Putamen (tissue), 1 donor: ENCODE measurements at regions not wholly inside any gene's neighbourhood (a gene's known extent, or its start where the extent isn't known, plus 50 kb on each side); places are given as distances from the start of the nearest gene placed in this dataset.
A peak's percentile ranks its signal among the peaks of the same experiment; 100 is the strongest.

Experiments
- DNase-seq: peaks from one replicate; pipeline ENCODE4 v3.0.0-alpha.2; 2016; ENCODE audit warnings: low spot score

GRCh38 chrX:21056622-21057021 lies 317.6 kb upstream of the CNKSR2 start:
- DNase-seq: no peak

- no peak for DNase-seq
Measured at GRCh38 chrX:21047034-21047455, 327.2 kb upstream of the CNKSR2 start.

- DNase-seq: no peak
Measured at GRCh38 chrX:21014326-21014725, 359.9 kb upstream of the CNKSR2 start.

- DNase-seq: no peak
Measured at GRCh38 chrX:21004835-21005234, 369.4 kb upstream of the CNKSR2 start.

GRCh38 chrX:20995829-20996228 lies 378.4 kb upstream of the CNKSR2 start:
- no peak for DNase-seq

- DNase-seq: no peak
Measured at GRCh38 chrX:20989361-20989760, 384.9 kb upstream of the CNKSR2 start.

GRCh38 chrX:20988804-20989203 lies 385.4 kb upstream of the CNKSR2 start:
- no peak for DNase-seq

GRCh38 chrX:20988118-20988517 lies 386.1 kb upstream of the CNKSR2 start:
- no peak for DNase-seq

GRCh38 chrX:20980426-20980825 lies 393.8 kb upstream of the CNKSR2 start:
- DNase-seq: no peak

- no peak for DNase-seq
Measured at GRCh38 chrX:20974326-20974725, 399.9 kb upstream of the CNKSR2 start.

GRCh38 chrX:20973038-20973437 lies 401.2 kb upstream of the CNKSR2 start:
- DNase-seq: no peak

GRCh38 chrX:20971250-20971649 lies 403.0 kb upstream of the CNKSR2 start:
- no peak for DNase-seq

GRCh38 chrX:20969565-20969964 lies 404.7 kb upstream of the CNKSR2 start:
- DNase-seq: no peak

- no peak for DNase-seq
Measured at GRCh38 chrX:20968996-20969395, 405.2 kb upstream of the CNKSR2 start.

- no peak for DNase-seq
Measured at GRCh38 chrX:20967725-20968124, 406.5 kb upstream of the CNKSR2 start.

GRCh38 chrX:20965270-20966044 lies 408.8 kb upstream of the CNKSR2 start:
- DNase-seq: no peak

GRCh38 chrX:20954014-20954413 lies 420.2 kb upstream of the CNKSR2 start:
- no peak for DNase-seq

GRCh38 chrX:20952180-20952579 lies 422.0 kb upstream of the CNKSR2 start:
- DNase-seq: peak; percentile 14

GRCh38 chrX:20951016-20951810 lies 423.0 kb upstream of the CNKSR2 start:
- no peak for DNase-seq

- peak; percentile 4 for DNase-seq
Measured at GRCh38 chrX:20947411-20947912, 426.8 kb upstream of the CNKSR2 start.

GRCh38 chrX:20913760-20914159 lies 460.5 kb upstream of the CNKSR2 start:
- DNase-seq: no peak

GRCh38 chrX:20906571-20906970 lies 467.6 kb upstream of the CNKSR2 start:
- DNase-seq: no peak

- no peak for DNase-seq
Measured at GRCh38 chrX:20884565-20884964, 489.7 kb upstream of the CNKSR2 start.
